NCI-H1092 (cell line): ENCODE measurements at regions not wholly inside any gene's neighbourhood (a gene's known extent, or its start where the extent isn't known, plus 50 kb on each side); places are given as distances from the start of the nearest gene placed in this dataset.
"Not testable (repeated sequence)": the region's sequence is repeated elsewhere in the genome, so short reads cannot be mapped to it uniquely, and the experiment has no call there.

Source experiments
- DNase-seq: peaks from one replicate; lab custom pipeline; 2025; lab: John Stamatoyannopoulos, UW

- DNase-seq = no peak
Observed at GRCh38 chr1:67584938-67585337, 100.1 kb upstream of the GADD45A start.

DNA sequence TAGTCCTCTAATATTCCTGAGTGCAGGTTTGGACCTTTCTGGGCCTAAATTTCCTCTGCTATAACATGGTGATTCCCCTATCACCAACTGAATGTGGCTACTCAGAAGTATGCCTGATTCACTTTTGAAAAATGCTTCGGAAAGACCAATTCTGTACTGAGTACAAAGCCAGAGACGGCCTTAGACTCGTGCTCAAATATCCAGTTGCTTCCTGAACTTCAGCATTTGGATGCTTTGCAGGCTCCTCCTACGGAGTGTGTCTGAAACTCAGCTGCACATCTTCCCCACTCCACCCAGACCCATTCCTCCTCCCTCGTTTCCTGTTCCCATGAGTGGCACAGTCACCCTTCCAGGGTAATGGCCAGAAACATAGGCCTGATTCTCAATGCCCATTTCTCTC lies 98.4 kb upstream of the GADD45A start:
- DNase-seq = no peak

DNA sequence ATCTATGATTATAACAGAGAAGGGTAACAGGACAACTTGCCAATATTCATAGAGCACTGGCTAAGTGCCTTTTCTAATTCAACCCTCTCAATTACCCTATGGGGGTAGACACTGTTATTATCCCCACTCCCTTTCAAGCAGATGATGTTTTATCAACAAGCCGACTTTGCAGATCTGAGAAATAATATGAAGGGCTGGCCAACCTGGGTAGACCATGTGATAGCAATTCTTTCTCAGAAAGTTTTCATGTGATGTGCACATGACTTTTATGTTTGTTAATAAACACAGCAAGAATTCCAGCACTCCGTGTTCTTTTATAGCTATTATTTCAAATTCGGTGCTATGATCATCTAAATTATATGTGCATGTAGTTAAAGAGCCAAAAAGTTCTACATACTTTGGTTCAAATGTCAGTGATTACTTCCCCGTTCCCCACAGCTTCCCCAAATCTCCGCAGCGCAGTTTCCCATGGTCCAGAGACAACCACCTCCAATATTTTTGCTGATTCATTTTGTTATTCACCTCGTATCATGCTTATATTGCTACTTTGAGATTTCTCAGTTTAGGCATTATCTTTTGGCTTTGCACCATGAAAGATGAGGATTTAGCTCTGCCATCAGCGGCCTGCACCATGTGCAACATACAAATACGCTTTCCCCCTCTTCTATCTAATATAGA lies 96.7 kb upstream of the GADD45A start:
- DNase-seq = no peak

- no peak for DNase-seq
Observed at GRCh38 chr1:67589519-67590233, 95.3 kb upstream of the GADD45A start.

GRCh38 chr1:67590329-67590728 lies 94.7 kb upstream of the GADD45A start:
- no peak for DNase-seq

DNA sequence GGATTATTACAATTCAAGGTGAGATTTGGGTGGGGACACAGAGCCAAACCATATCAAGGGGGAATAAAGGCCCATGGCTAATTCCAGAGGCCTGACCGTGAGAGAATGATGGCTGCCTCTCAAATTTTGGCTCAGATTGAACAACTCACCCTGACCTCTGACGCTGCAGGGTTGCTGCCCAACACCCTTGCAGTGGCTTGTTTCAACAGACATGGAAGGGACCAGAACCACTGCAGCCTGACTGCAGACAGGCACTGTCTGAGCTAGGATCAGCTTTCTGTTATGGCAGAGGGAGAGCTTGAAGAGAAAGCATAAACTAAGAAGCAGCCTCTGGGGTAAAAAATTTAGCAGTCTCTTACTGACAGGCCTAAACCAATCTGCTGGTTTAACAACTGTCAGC lies 90.2 kb upstream of the GADD45A start:
- DNase-seq = no peak

DNA sequence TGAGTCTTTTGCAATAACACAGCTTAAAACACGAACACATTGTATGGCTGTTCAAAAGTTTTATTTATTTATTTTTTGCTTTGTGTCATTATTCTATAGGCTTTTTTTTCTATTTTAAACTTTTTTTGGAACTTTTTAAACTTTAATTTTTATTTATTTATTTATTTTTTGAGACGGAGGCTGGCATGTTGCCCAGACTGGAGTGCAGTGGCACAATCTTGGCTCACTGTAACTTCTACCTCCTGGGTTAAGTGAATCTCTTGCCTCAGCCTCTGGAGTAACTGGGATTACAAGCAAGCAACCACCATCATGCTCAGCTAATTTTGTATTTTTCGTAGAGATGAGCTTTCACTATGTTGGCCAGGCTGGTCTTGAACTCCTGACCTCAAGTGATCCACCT lies 88.3 kb upstream of the GADD45A start:
- DNase-seq = no peak

- no peak for DNase-seq
Observed at GRCh38 chr1:67597336-67597735, 87.7 kb upstream of the GADD45A start.

- no peak for DNase-seq
Observed at GRCh38 chr1:67599085-67599484, 85.9 kb upstream of the GADD45A start.

DNA sequence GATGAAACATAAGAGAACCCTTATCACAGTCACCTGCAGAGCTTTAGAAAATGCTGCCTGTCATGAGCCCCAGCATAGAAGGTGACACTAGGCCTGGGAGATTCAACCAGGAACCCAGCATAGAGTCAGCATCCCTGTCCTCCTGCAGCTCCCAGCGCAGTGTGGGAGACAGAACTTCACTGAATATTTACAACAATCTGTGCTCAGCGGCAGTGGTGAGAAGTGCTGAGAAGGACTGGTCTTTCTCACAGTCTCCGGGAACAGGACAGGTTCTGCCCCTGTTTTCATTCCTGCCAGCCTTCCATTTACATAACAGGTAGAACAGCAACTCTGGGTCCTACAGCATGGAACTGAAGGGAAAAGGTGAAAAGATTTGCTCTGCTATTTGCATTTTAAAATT lies 83.5 kb upstream of the GADD45A start:
- no peak for DNase-seq

GRCh38 chr1:67601955-67602354 lies 83.0 kb upstream of the GADD45A start:
- DNase-seq = no peak

- DNase-seq = no peak
Observed at GRCh38 chr1:67604778-67605177, 80.2 kb upstream of the GADD45A start.

DNA sequence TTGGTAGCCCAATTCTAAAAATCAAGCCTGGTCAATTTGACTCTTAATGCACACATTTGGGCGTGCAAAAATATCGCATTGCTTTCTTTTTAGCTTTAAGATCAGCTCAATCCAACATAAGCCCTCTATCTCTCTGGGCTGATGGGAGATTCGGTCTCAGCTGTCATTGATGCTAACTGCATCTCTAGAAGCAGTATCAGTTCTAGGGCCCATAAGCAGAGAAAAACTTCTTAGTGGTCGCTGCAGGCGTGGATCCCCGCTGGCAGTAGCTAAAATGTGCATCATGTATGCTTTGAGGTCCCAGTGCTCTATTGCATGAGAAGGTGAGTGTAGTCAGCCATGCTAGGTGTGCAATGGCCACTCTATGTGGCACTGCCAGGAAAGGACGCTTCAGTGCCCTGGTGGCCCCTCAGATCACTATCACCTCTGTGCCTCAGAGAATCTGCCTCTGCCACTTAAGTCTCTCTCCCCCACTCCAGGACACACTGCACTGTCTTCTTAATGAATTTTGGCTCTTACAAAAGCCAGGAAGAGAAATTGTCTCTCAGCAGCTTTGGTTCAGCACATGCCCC lies 79.7 kb upstream of the GADD45A start:
- no peak for DNase-seq

GRCh38 chr1:67607286-67607685 lies 77.7 kb upstream of the GADD45A start:
- no peak for DNase-seq

- no peak for DNase-seq
Observed at GRCh38 chr1:67607699-67608098, 77.3 kb upstream of the GADD45A start.

DNA sequence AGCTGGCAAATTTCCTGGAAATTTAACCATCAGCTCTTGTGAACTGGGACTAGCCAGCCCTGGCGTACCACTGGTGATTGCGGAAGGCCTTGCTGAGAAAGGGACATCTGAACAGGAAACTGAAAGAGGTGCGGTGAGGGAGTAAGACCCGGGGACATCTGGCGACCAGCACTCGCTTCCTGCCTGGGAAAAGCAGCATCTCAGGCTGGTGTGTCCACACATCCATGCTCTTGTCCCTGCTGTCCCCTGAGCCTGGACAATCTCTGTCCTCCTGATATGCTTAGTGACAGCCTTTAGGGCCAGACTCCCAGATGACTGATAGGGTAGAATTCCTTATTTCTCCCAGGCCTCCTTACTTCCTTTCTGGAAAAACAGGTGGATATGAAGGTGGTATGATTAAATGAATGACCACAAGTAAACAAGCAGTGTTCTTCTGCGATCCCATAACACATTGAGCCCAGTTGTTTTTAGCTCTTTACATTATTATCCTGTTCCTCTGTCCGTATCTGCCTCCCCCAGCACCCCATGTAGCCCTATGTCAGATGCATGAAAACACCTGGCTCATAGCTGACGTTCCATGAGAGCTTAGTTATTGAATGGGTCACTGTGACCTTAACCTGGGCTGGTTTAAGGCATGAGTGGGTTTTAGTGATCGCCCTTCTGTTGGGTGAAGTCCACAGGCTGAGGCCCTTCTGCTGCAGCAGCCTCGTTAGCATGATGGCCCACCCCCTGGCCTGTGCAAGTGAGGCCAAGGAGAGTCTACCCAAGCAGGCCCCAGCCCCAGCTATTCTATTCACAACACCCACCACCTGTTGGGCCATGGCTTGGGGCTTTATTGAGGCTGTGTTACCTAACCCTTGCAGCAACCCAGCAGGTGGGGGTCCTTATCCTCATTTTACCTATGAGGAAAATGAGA lies 76.1 kb upstream of the GADD45A start:
- no peak for DNase-seq

- no peak for DNase-seq
Observed at GRCh38 chr1:67609577-67610341, 75.2 kb upstream of the GADD45A start.

DNA sequence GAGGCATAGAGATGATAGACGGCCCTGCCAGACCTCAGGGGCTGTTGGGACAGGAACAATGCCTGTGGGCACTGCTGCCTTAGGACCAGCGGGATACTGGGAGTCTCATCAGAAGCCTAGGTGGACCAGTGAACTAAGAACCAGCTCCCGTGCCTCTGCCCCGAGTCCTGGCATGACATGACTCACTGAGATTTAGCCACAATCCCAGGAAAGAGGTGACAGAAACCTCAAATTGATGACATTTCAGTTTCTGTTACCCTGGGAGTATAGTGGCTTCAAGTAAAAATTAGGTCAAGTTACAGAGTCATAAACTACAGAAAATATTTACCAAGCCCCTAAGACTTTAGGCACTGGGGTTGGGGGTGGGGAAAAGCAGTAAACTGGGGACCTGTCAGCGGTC lies 74.6 kb upstream of the GADD45A start:
- DNase-seq = no peak

DNA sequence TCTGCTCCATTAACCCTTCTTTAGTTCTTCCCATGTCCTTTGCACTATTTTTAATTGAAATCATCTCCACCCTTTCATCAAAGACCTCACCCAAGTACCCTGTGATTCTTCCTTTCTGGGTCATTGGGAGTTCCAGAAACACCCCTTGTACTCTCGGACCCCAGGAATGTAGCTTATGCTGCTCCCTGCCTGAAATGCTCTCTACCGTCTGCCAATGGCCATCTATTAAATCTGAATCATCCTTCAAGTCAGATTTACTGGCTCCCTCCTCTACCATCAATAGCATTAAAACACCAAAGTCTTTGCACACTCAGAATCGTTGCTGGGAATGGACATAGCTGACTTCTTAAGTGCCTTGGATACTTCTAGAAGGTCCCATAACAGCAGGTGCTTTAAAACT lies 73.2 kb upstream of the GADD45A start:
- DNase-seq = no peak

GRCh38 chr1:67612788-67613241 lies 72.2 kb upstream of the GADD45A start:
- no peak for DNase-seq

GRCh38 chr1:67613479-67613878 lies 71.5 kb upstream of the GADD45A start:
- not testable (repeated sequence) for DNase-seq

GRCh38 chr1:67614511-67614934 lies 70.5 kb upstream of the GADD45A start:
- DNase-seq = no peak
